GM18498 (cell line): ENCODE measurements at regions not wholly inside any gene's neighbourhood (a gene's known extent, or its start where the extent isn't known, plus 50 kb on each side); places are given as distances from the start of the nearest gene placed in this dataset.

Experiments used
- ATAC-seq: cut with Tn5 transposase; IDR thresholded peaks from one replicate; pipeline ENCODE4 v1.9.1; 2021; ENCODE audit warnings: mild to moderate bottlenecking, moderate library complexity; ENCODE audit not compliant: unreplicated experiment

- no peak for ATAC-seq
These were observed 365.5 kb downstream of the FIGN start for GRCh38 chr2:163370169-163370886.

- no peak for ATAC-seq
These were observed 366.7 kb downstream of the FIGN start for GRCh38 chr2:163369111-163369510.

GRCh38 chr2:163368655-163369054 is 367.2 kb downstream of the FIGN start:
- no peak for ATAC-seq

- no peak for ATAC-seq
These were observed 367.8 kb downstream of the FIGN start for GRCh38 chr2:163367825-163368582.

- ATAC-seq, result no peak
These were observed 371.1 kb downstream of the FIGN start for GRCh38 chr2:163364736-163365135.

- no peak for ATAC-seq
These were observed 382.3 kb downstream of the FIGN start for GRCh38 chr2:163353551-163353950.

GRCh38 chr2:163351966-163352365 is 383.8 kb downstream of the FIGN start:
- ATAC-seq, result no peak

- no peak for ATAC-seq
These were observed 384.7 kb downstream of the FIGN start for GRCh38 chr2:163351143-163351542.

- no peak for ATAC-seq
These were observed 386.9 kb downstream of the FIGN start for GRCh38 chr2:163348857-163349380.

GRCh38 chr2:163347982-163348856 is 387.6 kb downstream of the FIGN start:
- no peak for ATAC-seq

GRCh38 chr2:163345795-163346573 is 389.8 kb downstream of the FIGN start:
- ATAC-seq, result peak; percentile 85

- no peak for ATAC-seq
These were observed 392.5 kb downstream of the FIGN start for GRCh38 chr2:163343316-163343715.

GRCh38 chr2:163341426-163341825 is 394.4 kb downstream of the FIGN start:
- no peak for ATAC-seq

GRCh38 chr2:163338270-163338669 is 397.5 kb downstream of the FIGN start:
- ATAC-seq, result no peak

GRCh38 chr2:163324677-163325076 is 411.1 kb downstream of the FIGN start:
- no peak for ATAC-seq

GRCh38 chr2:163319006-163319405 is 416.8 kb downstream of the FIGN start:
- ATAC-seq, result no peak

GRCh38 chr2:163314712-163315111 is 421.1 kb downstream of the FIGN start:
- ATAC-seq, result no peak

- no peak for ATAC-seq
These were observed 423.1 kb downstream of the FIGN start for GRCh38 chr2:163312713-163313112.

- ATAC-seq, result no peak
These were observed 429.2 kb downstream of the FIGN start for GRCh38 chr2:163306647-163307046.

- ATAC-seq, result no peak
These were observed 433.7 kb downstream of the FIGN start for GRCh38 chr2:163302141-163302540.
